Cardiac fibroblast (primary cell): ENCODE measurements at regions not wholly inside any gene's neighbourhood (a gene's known extent, or its start where the extent isn't known, plus 50 kb on each side); places are given as distances from the start of the nearest gene placed in this dataset.

Source experiments
- DNase-seq, 2 donors: peaks; one replicate each; pipeline versions ENCODE4 v3.0.0 to v3.0.0-alpha.2; 2010; ENCODE audit warnings: low read depth in 2 of 2
- H3K4me3 ChIP-seq, 2 donors: replicated peaks in 1 of 2; 1 replicate in 1 of 2; 2 replicates in 1 of 2; pipeline ENCODE4 v1.5.1; 2011; ENCODE audit warnings: low read depth in 2 of 2, low read length in 2 of 2, mild to moderate bottlenecking in 2 of 2, moderate library complexity in 1 of 2
- CTCF ChIP-seq: IDR thresholded peaks from one replicate; pipeline ENCODE4 v1.5.1; 2011; ENCODE audit warnings: low read depth, mild to moderate bottlenecking, low read length, inconsistent platforms

DNA sequence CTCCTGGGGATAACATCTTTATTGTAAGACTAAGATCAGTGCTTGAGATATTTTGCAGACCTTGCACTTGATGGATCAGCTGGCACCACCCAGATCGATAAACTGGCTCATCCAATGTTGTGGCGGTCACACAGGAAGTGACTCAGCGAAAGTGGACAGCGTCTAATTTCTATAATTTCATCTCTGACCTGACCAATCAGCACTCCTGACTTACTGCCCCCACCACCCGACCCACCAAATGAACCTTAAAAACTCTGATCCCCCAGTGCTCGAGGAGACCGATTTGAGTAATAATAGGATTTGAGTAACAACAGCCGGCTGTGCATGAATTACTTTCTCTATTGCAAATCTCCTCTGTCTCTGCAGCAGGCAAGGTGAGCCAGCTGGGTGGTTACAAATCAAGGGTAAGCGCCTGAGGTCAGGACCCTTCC, 62.7 kb upstream of the RNU6-1 start:
- DNase-seq: no peak
- no peak overlapping the region for H3K4me3 ChIP-seq
- no peak for TF ChIP-seq CTCF

- no peak overlapping the region for H3K4me3 ChIP-seq
- DNase-seq: no peak
- TF ChIP-seq CTCF: no peak
These were observed 63.9 kb upstream of the RNU6-1 start for GRCh38 chr15:67903708-67904107.

- H3K4me3 ChIP-seq: no peak overlapping the region
- no peak for TF ChIP-seq CTCF
- no peak for DNase-seq
These were observed 65.8 kb upstream of the RNU6-1 start for GRCh38 chr15:67905628-67906027.

- peak; percentile 18 to 38 for DNase-seq
- peak; percentile 25 for TF ChIP-seq CTCF
- no peak overlapping the region for H3K4me3 ChIP-seq
These were observed 66.5 kb upstream of the RNU6-1 start for GRCh38 chr15:67906382-67906781.

DNA sequence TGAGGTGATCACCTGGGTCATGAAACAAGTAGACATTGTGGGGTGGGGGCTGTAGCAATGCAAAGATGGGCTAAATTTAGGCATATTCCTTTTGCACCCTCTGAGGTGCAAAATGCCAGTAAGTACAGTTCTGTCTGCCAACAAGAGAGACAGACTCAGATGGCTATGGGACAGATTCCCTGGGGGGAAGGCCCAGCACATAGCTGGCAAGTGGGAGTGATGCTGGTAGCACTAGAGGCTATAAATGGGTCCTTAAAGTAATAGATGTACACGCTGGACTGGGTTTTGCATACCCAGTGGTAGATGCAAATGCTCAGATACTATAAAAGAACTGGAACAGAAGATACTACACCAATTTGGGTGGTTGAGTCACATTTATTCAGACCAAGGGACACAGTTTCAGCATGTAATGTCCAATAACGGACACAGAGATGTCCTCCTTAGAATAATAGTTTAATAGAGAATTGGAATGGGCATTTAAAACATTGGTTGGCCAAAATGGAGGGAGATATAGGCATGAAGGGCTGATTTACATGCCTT, 67.4 kb upstream of the RNU6-1 start:
- no peak for DNase-seq
- H3K4me3 ChIP-seq: no peak overlapping the region
- TF ChIP-seq CTCF: no peak

DNA sequence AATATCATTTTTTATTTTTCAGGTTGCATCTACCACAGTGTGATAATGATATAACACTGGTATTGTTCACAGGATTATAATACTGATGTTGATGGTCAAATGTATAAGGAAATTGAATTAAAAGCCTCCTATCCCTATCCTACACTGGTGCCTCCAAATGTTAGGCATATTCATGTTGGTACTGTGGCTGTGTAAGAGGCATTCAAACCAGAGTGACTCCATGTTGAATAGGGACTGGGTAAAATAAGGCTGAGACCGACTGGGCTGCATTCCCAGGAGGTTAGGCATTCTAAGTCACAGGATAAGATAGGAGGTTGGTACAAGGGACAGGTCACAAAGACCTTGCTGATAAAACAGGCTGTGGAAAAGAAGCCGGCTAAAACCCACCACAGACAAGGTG, 68.9 kb upstream of the RNU6-1 start:
- no peak overlapping the region for H3K4me3 ChIP-seq
- no peak for DNase-seq
- TF ChIP-seq CTCF: no peak

GRCh38 chr15:67911727-67912126, 71.9 kb upstream of the RNU6-1 start:
- H3K4me3 ChIP-seq: no peak overlapping the region
- DNase-seq: no peak
- no peak for TF ChIP-seq CTCF
